Spleen (tissue), 11 donors: ENCODE measurements at regions not wholly inside any gene's neighbourhood (a gene's known extent, or its start where the extent isn't known, plus 50 kb on each side); places are given as distances from the start of the nearest gene placed in this dataset.

Experiments used
- DNase-seq: peaks from one replicate; pipeline ENCODE4 v3.0.0-alpha.2; 2020
- H3K27ac ChIP-seq, 8 donors: fragments of 200-600 bp; sonication (generic) in 7 of 8; 1 replicate in 4 of 8; 2 replicates in 4 of 8; pipeline versions ENCODE4 v1.5.0 to v1.8.0; 2016 to 2021; ENCODE audit warnings: inconsistent platforms in 4 of 8, mild to moderate bottlenecking in 4 of 8, moderate library complexity in 1 of 8
- H3K27me3 ChIP-seq, 7 donors: fragments of 200-600 bp; sonication (generic) in 6 of 7; replicated peaks in 1 of 7; 1 replicate in 4 of 7; 2 replicates in 3 of 7; pipeline versions ENCODE4 v1.5.0 to v1.8.0; 2016 to 2021; ENCODE audit warnings: inconsistent platforms in 3 of 7, mild to moderate bottlenecking in 1 of 7
- H3K36me3 ChIP-seq, 6 donors: fragments of 200-600 bp; sonication (generic) in 5 of 6; 1 replicate in 4 of 6; 2 replicates in 2 of 6; pipeline versions ENCODE4 v1.5.0 to v1.8.0; 2016 to 2021; ENCODE audit warnings: inconsistent platforms in 2 of 6
- H3K4me1 ChIP-seq, 6 donors: fragments of 200-600 bp; sonication (generic) in 5 of 6; 1 replicate in 3 of 6; 2 replicates in 3 of 6; pipeline versions ENCODE4 v1.5.0 to v1.8.0; 2016 to 2021; ENCODE audit warnings: inconsistent platforms in 3 of 6
- H3K4me3 ChIP-seq, 8 donors: fragments of 200-600 bp; sonication (generic) in 7 of 8; 1 replicate in 4 of 8; 2 replicates in 4 of 8; pipeline versions ENCODE4 v1.5.0 to v1.8.0; 2016 to 2021; ENCODE audit warnings: inconsistent platforms in 4 of 8, mild to moderate bottlenecking in 4 of 8, moderate library complexity in 2 of 8
- H3K9me3 ChIP-seq, 8 donors: fragments of 200-600 bp; sonication (generic) in 7 of 8; 1 replicate in 4 of 8; 2 replicates in 4 of 8; pipeline versions ENCODE4 v1.5.0 to v1.8.0; 2016 to 2021; ENCODE audit warnings: inconsistent platforms in 4 of 8
- CTCF ChIP-seq, 11 experiments: fragments of 200-600 bp in 7 of 11; fragments of 450-650 bp in 4 of 11; sonication (generic) in 4 of 11; IDR thresholded peaks in 8 of 11; conservative IDR thresholded peaks in 3 of 11; 1 replicate in 7 of 11; 2 replicates in 4 of 11; pipeline versions ENCODE4 v1.4.0 to v1.8.0; 2016 to 2021; ENCODE audit warnings: antibody characterized with exemption in 11 of 11, inconsistent platforms in 4 of 11, mild to moderate bottlenecking in 1 of 11
- POLR2A ChIP-seq, 3 donors: fragments of 450-650 bp; IDR thresholded peaks; one replicate each; pipeline ENCODE4 v1.5.1; 2017; ENCODE audit warnings: antibody characterized with exemption in 3 of 3, mild to moderate bottlenecking in 1 of 3
- POLR2AphosphoS5 ChIP-seq, 3 donors: sonication (generic); formaldehyde crosslinking; IDR thresholded peaks; one replicate each; pipeline ENCODE4 v1.5.1; 2017; ENCODE audit warnings: antibody characterized with exemption in 3 of 3
- WGBS, 5 donors: extraction: QIAGEN DNeasy Blood & Tissue Kit in 3 of 5; methylation state at CpG; one replicate each; pipeline versions ENCODE4 v1.1.5 to v1.1.7; 2013 to 2018; 5-methylcytosine and 5-hydroxymethylcytosine counted together
- intact Hi-C: fragments of 100-400 bp; cut with DNase I; formaldehyde crosslinking; loops from one replicate; pipeline ENCODE4 v1.15.0; 2023; ENCODE audit warnings: low total_unique reads
- donor health status: healthy with polysubstance abuse.
- donor health status: DM: no; HTN: no; CAD: no; lungs with moderate emphysema.
- donor health status: DM: no; HTN: no; CAD: no.
- donor health status: Bipolar disorder and iron deficiency.
- donor health status: healthy.
- donor health status: DM: no; HTN: no; CAD: no.
- donor health status: DM: yes; HTN: yes; CAD: no.

GRCh38 chr13:107331359-107331758 lies 763.4 kb upstream of the ARGLU1 start:
- TF ChIP-seq POLR2AphosphoS5 (IDR thresholded peaks at IDR 0.05) (no peak), POLR2A (IDR thresholded peaks at IDR 0.05) (no peak), CTCF (IDR thresholded peaks at IDR 0.05 in 8 of 11, conservative IDR thresholded peaks at IDR 0.05 in 3 of 11) (no peak)
- H3K27ac ChIP-seq, result no peak overlapping the region
- H3K27me3 ChIP-seq, result no peaks in the 10 kb centered on the region
- H3K4me3 ChIP-seq, result no peak overlapping the region
- H3K4me1 ChIP-seq, result no peaks in the 10 kb centered on the region
- H3K9me3 ChIP-seq, result no peaks in the 10 kb centered on the region
- no peaks in the 10 kb centered on the region for H3K36me3 ChIP-seq
- no peak for DNase-seq
- WGBS, 5 donors, result 74 to 91% (median 80%) methylated on average over 5 of the region's 5 CpGs
- intact Hi-C loops, result no loop called here

GRCh38 chr13:107330484-107330883 lies 762.5 kb upstream of the ARGLU1 start:
- H3K4me1 ChIP-seq, result no peaks in the 10 kb centered on the region
- H3K4me3 ChIP-seq, result no peak overlapping the region
- no peak for TF ChIP-seq POLR2A (IDR thresholded peaks at IDR 0.05)
- no peak for TF ChIP-seq CTCF (IDR thresholded peaks at IDR 0.05 in 8 of 11, conservative IDR thresholded peaks at IDR 0.05 in 3 of 11)
- no peak for TF ChIP-seq POLR2AphosphoS5 (IDR thresholded peaks at IDR 0.05)
- H3K27ac ChIP-seq, result no peak overlapping the region
- no peaks in the 10 kb centered on the region for H3K9me3 ChIP-seq
- intact Hi-C loops, result no loop called here
- H3K27me3 ChIP-seq, result no peaks in the 10 kb centered on the region
- H3K36me3 ChIP-seq, result no peaks in the 10 kb centered on the region
- no peak for DNase-seq
- WGBS, 5 donors, result 87 to 97% (median 90%) methylated on average over 3 of the region's 3 CpGs

DNA sequence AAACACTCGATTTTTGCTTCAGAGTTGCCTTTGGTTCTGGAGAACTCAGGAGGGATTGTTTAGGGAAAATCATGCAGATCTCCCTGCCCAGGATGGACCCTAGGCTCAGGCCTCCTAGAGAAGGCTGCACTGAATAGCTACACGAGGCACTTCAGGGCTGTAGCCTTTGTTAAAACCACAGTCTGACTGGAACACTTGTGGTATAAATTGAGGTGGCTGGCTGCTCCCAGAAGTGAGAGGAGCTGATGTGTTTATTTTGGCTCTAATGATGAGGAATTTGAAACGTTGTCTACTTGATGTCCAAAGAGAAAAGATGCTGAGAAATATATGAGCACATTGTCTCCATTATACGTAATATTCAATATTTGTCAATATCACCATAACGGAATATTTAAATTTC lies 762.1 kb upstream of the ARGLU1 start:
- TF ChIP-seq POLR2AphosphoS5 (IDR thresholded peaks at IDR 0.05) (no peak), CTCF (IDR thresholded peaks at IDR 0.05 in 8 of 11, conservative IDR thresholded peaks at IDR 0.05 in 3 of 11) (no peak), POLR2A (IDR thresholded peaks at IDR 0.05) (no peak)
- intact Hi-C loops, result no loop called here
- Histone ChIP-seq H3K36me3 (no peaks in the 10 kb centered on the region), H3K9me3 (no peaks in the 10 kb centered on the region), H3K27ac (no peak overlapping the region), H3K4me1 (no peaks in the 10 kb centered on the region), H3K4me3 (no peak overlapping the region), H3K27me3 (no peaks in the 10 kb centered on the region)
- DNase-seq, result no peak
- 56 to 71% (median 60%) methylated on average over 5 of the region's 5 CpGs for WGBS, 5 donors

GRCh38 chr13:107324416-107325204 lies 756.7 kb upstream of the ARGLU1 start:
- 85 to 96% (median 94%) methylated on average over 2 of the region's 2 CpGs for WGBS, 5 donors

More at GRCh38 chr13:107324416-107325204, 756.7 kb upstream of the ARGLU1 start:
- Histone ChIP-seq H3K36me3 (no peaks in the 10 kb centered on the region), H3K4me1 (no peaks in the 10 kb centered on the region), H3K4me3 (no peak overlapping the region), H3K27ac (no peak overlapping the region), H3K9me3 (peaks cover 0 to 3% (median 0%) of the 10 kb centered on the region in 8 donors), H3K27me3 (no peaks in the 10 kb centered on the region)
- no peak for DNase-seq
- no peak for TF ChIP-seq POLR2A (IDR thresholded peaks at IDR 0.05)
- no peak for TF ChIP-seq CTCF (IDR thresholded peaks at IDR 0.05 in 8 of 11, conservative IDR thresholded peaks at IDR 0.05 in 3 of 11)
- TF ChIP-seq POLR2AphosphoS5 (IDR thresholded peaks at IDR 0.05), result no peak
- intact Hi-C loops, result no loop called here
